ENCODE measurements at regions not wholly inside any gene's neighbourhood (a gene's known extent, or its start where the extent isn't known, plus 50 kb on each side); places are given as distances from the start of the nearest gene placed in this dataset.

GRCh38 chr3:152778022-152778421 is 56.9 kb upstream of the P2RY1 start:
- Histone ChIP-seq H4K5ac (ENCODE audit: low read length) (no peak overlapping the region), H3K4me2 (ENCODE audit: low read length) (no peak overlapping the region), H2AK5ac (ENCODE audit: low read length) (no peak overlapping the region), H3K56ac (ENCODE audit: low read length) (no peak overlapping the region), H3K4me3 (ENCODE audit: low read length) (no peak overlapping the region), H3K36me3 (ENCODE audit: control insufficient read depth, insufficient read depth, low read length) (no peaks in the 10 kb centered on the region), H2BK5ac (ENCODE audit: low read length) (no peak overlapping the region), H3K79me1 (ENCODE audit: low read length) (no peaks in the 10 kb centered on the region), H2BK15ac (replicated peaks; ENCODE audit: low read depth) (no peak overlapping the region), H4K8ac (ENCODE audit: low read depth, low read length) (no peak overlapping the region), H2BK120ac (ENCODE audit: low read depth, low read length) (no peak overlapping the region), H3K27me3 (ENCODE audit: insufficient read depth, low read length, poor library complexity) (no peaks in the 10 kb centered on the region), H3K4ac (ENCODE audit: low read depth, low read length) (no peak overlapping the region), H3K4me1 (ENCODE audit: control insufficient read depth, low read depth, low read length) (no peaks in the 10 kb centered on the region), H3K27ac (ENCODE audit: low read depth, low read length) (no peak overlapping the region), H3K9ac (ENCODE audit: low read length) (no peak overlapping the region), H3K18ac (ENCODE audit: low read length) (no peak overlapping the region), H3K79me2 (ENCODE audit: control insufficient read depth, insufficient read depth, low read length) (no peaks in the 10 kb centered on the region), H3K23ac (ENCODE audit: low read length) (no peak overlapping the region)
- WGBS (ENCODE audit: extremely low coverage, insufficient coverage, low lambda C conversion rate) = no CpG with 5 or more reads among the region's 2 CpGs
- DNase-seq = no peak

- no CpG with 5 or more reads among the region's 2 CpGs for whole genome bisulfite sequencing (ENCODE audit: extremely low coverage, insufficient coverage, low lambda C conversion rate)
- Histone ChIP-seq H3K23ac (ENCODE audit: low read length) (no peak overlapping the region), H4K8ac (ENCODE audit: low read depth, low read length) (no peak overlapping the region), H3K18ac (ENCODE audit: low read length) (no peak overlapping the region), H3K79me1 (ENCODE audit: low read length) (no peaks in the 10 kb centered on the region), H3K9ac (ENCODE audit: low read length) (no peak overlapping the region), H4K5ac (ENCODE audit: low read length) (no peak overlapping the region), H3K4me1 (ENCODE audit: control insufficient read depth, low read depth, low read length) (no peaks in the 10 kb centered on the region), H3K27ac (ENCODE audit: low read depth, low read length) (no peak overlapping the region), H3K36me3 (ENCODE audit: control insufficient read depth, insufficient read depth, low read length) (no peaks in the 10 kb centered on the region), H2BK120ac (ENCODE audit: low read depth, low read length) (no peak overlapping the region), H3K56ac (ENCODE audit: low read length) (no peak overlapping the region), H2AK5ac (ENCODE audit: low read length) (no peak overlapping the region), H3K4ac (ENCODE audit: low read depth, low read length) (no peak overlapping the region), H3K27me3 (ENCODE audit: insufficient read depth, low read length, poor library complexity) (no peaks in the 10 kb centered on the region), H3K4me2 (ENCODE audit: low read length) (no peak overlapping the region), H3K79me2 (ENCODE audit: control insufficient read depth, insufficient read depth, low read length) (no peaks in the 10 kb centered on the region), H2BK5ac (ENCODE audit: low read length) (no peak overlapping the region), H2BK15ac (replicated peaks; ENCODE audit: low read depth) (peak overlapping the region; percentile 38), H3K4me3 (ENCODE audit: low read length) (no peak overlapping the region)
- DNase-seq = peak; percentile 94
Observed at GRCh38 chr3:152779653-152780052, 55.3 kb upstream of the P2RY1 start.

- Histone ChIP-seq H3K4me2 (ENCODE audit: low read length) (no peak overlapping the region), H3K27ac (ENCODE audit: low read depth, low read length) (no peak overlapping the region), H2BK5ac (ENCODE audit: low read length) (no peak overlapping the region), H3K4me3 (ENCODE audit: low read length) (no peak overlapping the region), H3K79me1 (ENCODE audit: low read length) (no peaks in the 10 kb centered on the region), H4K8ac (ENCODE audit: low read depth, low read length) (no peak overlapping the region), H2BK15ac (replicated peaks; ENCODE audit: low read depth) (no peak overlapping the region), H3K23ac (ENCODE audit: low read length) (no peak overlapping the region), H2AK5ac (ENCODE audit: low read length) (no peak overlapping the region), H3K18ac (ENCODE audit: low read length) (no peak overlapping the region), H3K36me3 (ENCODE audit: control insufficient read depth, insufficient read depth, low read length) (no peaks in the 10 kb centered on the region), H4K5ac (ENCODE audit: low read length) (no peak overlapping the region), H2BK120ac (ENCODE audit: low read depth, low read length) (no peak overlapping the region), H3K4ac (ENCODE audit: low read depth, low read length) (no peak overlapping the region), H3K4me1 (ENCODE audit: control insufficient read depth, low read depth, low read length) (no peaks in the 10 kb centered on the region), H3K56ac (ENCODE audit: low read length) (no peak overlapping the region), H3K9ac (ENCODE audit: low read length) (no peak overlapping the region), H3K27me3 (ENCODE audit: insufficient read depth, low read length, poor library complexity) (no peaks in the 10 kb centered on the region), H3K79me2 (ENCODE audit: control insufficient read depth, insufficient read depth, low read length) (no peaks in the 10 kb centered on the region)
- DNase-seq = no peak
- no CpG with 5 or more reads among the region's 2 CpGs for WGBS (ENCODE audit: extremely low coverage, insufficient coverage, low lambda C conversion rate)
Observed at GRCh38 chr3:152780553-152780952, 54.4 kb upstream of the P2RY1 start.

GRCh38 chr3:152785051-152785450 is 49.9 kb upstream of the P2RY1 start:
- Histone ChIP-seq H3K79me2 (ENCODE audit: control insufficient read depth, insufficient read depth, low read length) (no peaks in the 10 kb centered on the region), H3K27ac (ENCODE audit: low read depth, low read length) (no peak overlapping the region), H3K79me1 (ENCODE audit: low read length) (no peaks in the 10 kb centered on the region), H3K18ac (ENCODE audit: low read length) (no peak overlapping the region), H3K27me3 (ENCODE audit: insufficient read depth, low read length, poor library complexity) (no peaks in the 10 kb centered on the region), H3K4me1 (ENCODE audit: control insufficient read depth, low read depth, low read length) (no peaks in the 10 kb centered on the region), H2BK5ac (ENCODE audit: low read length) (no peak overlapping the region), H3K23ac (ENCODE audit: low read length) (no peak overlapping the region), H3K4me3 (ENCODE audit: low read length) (no peak overlapping the region), H2AK5ac (ENCODE audit: low read length) (no peak overlapping the region), H3K56ac (ENCODE audit: low read length) (no peak overlapping the region), H3K4me2 (ENCODE audit: low read length) (no peak overlapping the region), H3K9ac (ENCODE audit: low read length) (no peak overlapping the region), H4K5ac (ENCODE audit: low read length) (no peak overlapping the region), H4K8ac (ENCODE audit: low read depth, low read length) (no peak overlapping the region), H2BK15ac (replicated peaks; ENCODE audit: low read depth) (no peak overlapping the region), H3K36me3 (ENCODE audit: control insufficient read depth, insufficient read depth, low read length) (no peaks in the 10 kb centered on the region), H2BK120ac (ENCODE audit: low read depth, low read length) (no peak overlapping the region), H3K4ac (ENCODE audit: low read depth, low read length) (no peak overlapping the region)
- WGBS (ENCODE audit: extremely low coverage, insufficient coverage, low lambda C conversion rate) = no CpG with 5 or more reads among the region's 4 CpGs
- no peak for DNase-seq

Data from mesendoderm (in vitro differentiated cells).